ENCODE measurements at regions not wholly inside any gene's neighbourhood (a gene's known extent, or its start where the extent isn't known, plus 50 kb on each side); places are given as distances from the start of the nearest gene placed in this dataset.

DNA sequence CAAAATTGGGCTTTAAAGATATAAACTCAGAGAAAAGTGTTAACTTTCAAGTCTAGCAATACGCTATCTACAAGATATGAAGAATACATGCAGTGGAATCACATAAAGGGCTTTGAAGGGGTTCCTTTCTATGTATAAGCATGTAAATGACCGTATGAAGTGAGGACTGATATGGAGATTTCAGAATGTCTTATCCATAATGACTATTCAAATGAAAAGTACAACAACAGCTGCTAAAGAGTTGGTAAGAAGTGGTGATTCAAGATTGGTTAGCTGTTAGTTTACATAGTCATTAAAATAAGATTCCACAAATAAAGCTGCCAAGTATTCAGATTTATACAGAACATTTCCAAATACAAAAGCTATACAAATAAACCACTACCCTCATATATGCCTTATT, 153.4 kb upstream of the STARD13 start:
- no peak for DNase-seq (ENCODE audit: low read depth, low spot score)
- no peak for FAIRE-seq
- Histone ChIP-seq H3K4me1 (ENCODE audit: control insufficient read depth, insufficient read depth, low read length) (no peaks in the 10 kb centered on the region), H2AFZ (ENCODE audit: control insufficient read depth, low read depth, low read length) (no peak overlapping the region), H3K9ac (ENCODE audit: control insufficient read depth, insufficient read depth, low read length) (no peak overlapping the region), H4K20me1 (ENCODE audit: control insufficient read depth, insufficient read depth) (no peaks in the 10 kb centered on the region), H3K36me3 (ENCODE audit: control insufficient read depth in 2 of 2, insufficient read depth in 2 of 2, low read length in 1 of 2) (no peaks in the 10 kb centered on the region), H3K9me3 (replicated peaks; ENCODE audit: control insufficient read depth, insufficient read depth, low read length) (no peaks in the 10 kb centered on the region), H3K27me3 (replicated peaks in 1 of 2; ENCODE audit: control insufficient read depth in 2 of 2, insufficient read depth in 2 of 2, low read length in 1 of 2) (no peaks in the 10 kb centered on the region), H3K4me3 (no peak overlapping the region), H3K4me2 (ENCODE audit: control insufficient read depth, insufficient read depth) (no peak overlapping the region), H3K27ac (ENCODE audit: control insufficient read depth, insufficient read depth) (no peak overlapping the region), H3K79me2 (ENCODE audit: control insufficient read depth, insufficient read depth, low read length) (no peaks in the 10 kb centered on the region)
- TF ChIP-seq ZNF384 (IDR thresholded peaks at IDR 0.05; ENCODE audit: borderline replicate concordance, low read depth, low read length) (no peak), KDM1A (IDR thresholded peaks at IDR 0.05; ENCODE audit: borderline replicate concordance) (no peak), PKNOX1 (IDR thresholded peaks at IDR 0.05) (no peak), CEBPB (IDR thresholded peaks at IDR 0.05; ENCODE audit: borderline replicate concordance in 1 of 2, low read depth in 2 of 2, low read length in 2 of 2) (no peak), SMARCA5 (IDR thresholded peaks at IDR 0.05) (no peak)
- intact Hi-C loops (cut with micrococcal nuclease; ENCODE audit: unreplicated experiment) (no loop called here), in situ Hi-C loops (cut with MboI) (no loop called here)
- ATAC-seq = no peak
- ChIA-PET RAD21 (ENCODE audit: unreplicated experiment) (no interaction called here), POLR2A (no interaction called here), SMC1A (ENCODE audit: uncharacterized antibody, unreplicated experiment) (no interaction called here), CTCF (no interaction called here)
- BruUV-seq (replicated peaks) = no TSS peak
- 75% methylated on average over 2 of the region's 2 CpGs for WGBS (ENCODE audit: insufficient coverage, insufficient replicate concordance, low lambda C conversion rate, missing lambda C conversion rate)

DNA sequence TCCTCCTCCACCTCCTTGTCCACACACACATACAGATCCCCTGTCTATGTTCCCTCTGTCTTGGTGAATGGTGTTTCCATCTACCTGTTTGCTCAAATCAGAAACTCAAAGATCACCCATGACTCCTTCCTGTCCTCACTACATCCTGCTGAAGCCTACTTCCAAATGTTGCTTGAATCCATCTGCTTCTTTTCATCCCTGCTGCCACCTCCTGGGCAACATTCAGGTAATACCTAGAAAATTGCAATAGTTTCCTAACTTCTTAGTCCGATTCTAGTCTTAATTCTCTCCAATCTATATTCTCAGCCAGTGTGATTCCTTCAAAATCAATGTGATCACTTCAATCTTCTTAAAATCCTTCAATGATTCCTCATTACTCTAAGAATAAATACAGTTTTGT, 155.5 kb upstream of the STARD13 start:
- intact Hi-C loops (cut with micrococcal nuclease; ENCODE audit: unreplicated experiment) (no loop called here), in situ Hi-C loops (cut with MboI) (no loop called here)
- 86% methylated on average over 1 of the region's 1 CpG for WGBS (ENCODE audit: insufficient coverage, insufficient replicate concordance, low lambda C conversion rate, missing lambda C conversion rate)
- FAIRE-seq (peak; percentile 57), ATAC-seq (no peak), DNase-seq (ENCODE audit: low read depth, low spot score) (no peak)
- Histone ChIP-seq H3K9me3 (replicated peaks; ENCODE audit: control insufficient read depth, insufficient read depth, low read length) (no peaks in the 10 kb centered on the region), H3K27me3 (replicated peaks in 1 of 2; ENCODE audit: control insufficient read depth in 2 of 2, insufficient read depth in 2 of 2, low read length in 1 of 2) (no peaks in the 10 kb centered on the region), H4K20me1 (ENCODE audit: control insufficient read depth, insufficient read depth) (no peaks in the 10 kb centered on the region), H3K4me2 (ENCODE audit: control insufficient read depth, insufficient read depth) (no peak overlapping the region), H3K36me3 (ENCODE audit: control insufficient read depth in 2 of 2, insufficient read depth in 2 of 2, low read length in 1 of 2) (no peaks in the 10 kb centered on the region), H3K79me2 (ENCODE audit: control insufficient read depth, insufficient read depth, low read length) (no peaks in the 10 kb centered on the region), H3K4me3 (no peak overlapping the region), H3K9ac (ENCODE audit: control insufficient read depth, insufficient read depth, low read length) (no peak overlapping the region), H3K27ac (ENCODE audit: control insufficient read depth, insufficient read depth) (no peak overlapping the region), H2AFZ (ENCODE audit: control insufficient read depth, low read depth, low read length) (no peak overlapping the region), H3K4me1 (ENCODE audit: control insufficient read depth, insufficient read depth, low read length) (no peaks in the 10 kb centered on the region)
- no TSS peak for BruUV-seq (replicated peaks)
- TF ChIP-seq, protein P1, sequence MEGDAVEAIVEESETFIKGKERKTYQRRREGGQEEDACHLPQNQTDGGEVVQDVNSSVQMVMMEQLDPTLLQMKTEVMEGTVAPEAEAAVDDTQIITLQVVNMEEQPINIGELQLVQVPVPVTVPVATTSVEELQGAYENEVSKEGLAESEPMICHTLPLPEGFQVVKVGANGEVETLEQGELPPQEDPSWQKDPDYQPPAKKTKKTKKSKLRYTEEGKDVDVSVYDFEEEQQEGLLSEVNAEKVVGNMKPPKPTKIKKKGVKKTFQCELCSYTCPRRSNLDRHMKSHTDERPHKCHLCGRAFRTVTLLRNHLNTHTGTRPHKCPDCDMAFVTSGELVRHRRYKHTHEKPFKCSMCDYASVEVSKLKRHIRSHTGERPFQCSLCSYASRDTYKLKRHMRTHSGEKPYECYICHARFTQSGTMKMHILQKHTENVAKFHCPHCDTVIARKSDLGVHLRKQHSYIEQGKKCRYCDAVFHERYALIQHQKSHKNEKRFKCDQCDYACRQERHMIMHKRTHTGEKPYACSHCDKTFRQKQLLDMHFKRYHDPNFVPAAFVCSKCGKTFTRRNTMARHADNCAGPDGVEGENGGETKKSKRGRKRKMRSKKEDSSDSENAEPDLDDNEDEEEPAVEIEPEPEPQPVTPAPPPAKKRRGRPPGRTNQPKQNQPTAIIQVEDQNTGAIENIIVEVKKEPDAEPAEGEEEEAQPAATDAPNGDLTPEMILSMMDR (IDR thresholded peaks at IDR 0.05 in 2 of 3, conservative IDR thresholded peaks at IDR 0.05 in 1 of 3; ENCODE audit: control insufficient read depth in 2 of 3, extremely low read depth in 1 of 3, insufficient read depth in 1 of 3, low read depth in 3 of 3, low read length in 3 of 3) = 0 out of 6 replicates have a peak, but pooled peaks of 1 of the 3 experiments have one; percentile 10
- TF ChIP-seq CHD4 (IDR thresholded peaks at IDR 0.05) = no peak
- TF ChIP-seq, protein P2, sequence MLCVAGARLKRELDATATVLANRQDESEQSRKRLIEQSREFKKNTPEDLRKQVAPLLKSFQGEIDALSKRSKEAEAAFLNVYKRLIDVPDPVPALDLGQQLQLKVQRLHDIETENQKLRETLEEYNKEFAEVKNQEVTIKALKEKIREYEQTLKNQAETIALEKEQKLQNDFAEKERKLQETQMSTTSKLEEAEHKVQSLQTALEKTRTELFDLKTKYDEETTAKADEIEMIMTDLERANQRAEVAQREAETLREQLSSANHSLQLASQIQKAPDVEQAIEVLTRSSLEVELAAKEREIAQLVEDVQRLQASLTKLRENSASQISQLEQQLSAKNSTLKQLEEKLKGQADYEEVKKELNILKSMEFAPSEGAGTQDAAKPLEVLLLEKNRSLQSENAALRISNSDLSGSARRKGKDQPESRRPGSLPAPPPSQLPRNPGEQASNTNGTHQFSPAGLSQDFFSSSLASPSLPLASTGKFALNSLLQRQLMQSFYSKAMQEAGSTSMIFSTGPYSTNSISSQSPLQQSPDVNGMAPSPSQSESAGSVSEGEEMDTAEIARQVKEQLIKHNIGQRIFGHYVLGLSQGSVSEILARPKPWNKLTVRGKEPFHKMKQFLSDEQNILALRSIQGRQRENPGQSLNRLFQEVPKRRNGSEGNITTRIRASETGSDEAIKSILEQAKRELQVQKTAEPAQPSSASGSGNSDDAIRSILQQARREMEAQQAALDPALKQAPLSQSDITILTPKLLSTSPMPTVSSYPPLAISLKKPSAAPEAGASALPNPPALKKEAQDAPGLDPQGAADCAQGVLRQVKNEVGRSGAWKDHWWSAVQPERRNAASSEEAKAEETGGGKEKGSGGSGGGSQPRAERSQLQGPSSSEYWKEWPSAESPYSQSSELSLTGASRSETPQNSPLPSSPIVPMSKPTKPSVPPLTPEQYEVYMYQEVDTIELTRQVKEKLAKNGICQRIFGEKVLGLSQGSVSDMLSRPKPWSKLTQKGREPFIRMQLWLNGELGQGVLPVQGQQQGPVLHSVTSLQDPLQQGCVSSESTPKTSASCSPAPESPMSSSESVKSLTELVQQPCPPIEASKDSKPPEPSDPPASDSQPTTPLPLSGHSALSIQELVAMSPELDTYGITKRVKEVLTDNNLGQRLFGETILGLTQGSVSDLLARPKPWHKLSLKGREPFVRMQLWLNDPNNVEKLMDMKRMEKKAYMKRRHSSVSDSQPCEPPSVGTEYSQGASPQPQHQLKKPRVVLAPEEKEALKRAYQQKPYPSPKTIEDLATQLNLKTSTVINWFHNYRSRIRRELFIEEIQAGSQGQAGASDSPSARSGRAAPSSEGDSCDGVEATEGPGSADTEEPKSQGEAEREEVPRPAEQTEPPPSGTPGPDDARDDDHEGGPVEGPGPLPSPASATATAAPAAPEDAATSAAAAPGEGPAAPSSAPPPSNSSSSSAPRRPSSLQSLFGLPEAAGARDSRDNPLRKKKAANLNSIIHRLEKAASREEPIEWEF (IDR thresholded peaks at IDR 0.05; ENCODE audit: insufficient replicate concordance, low read depth, low read length) = no peak
- peak; percentile 39; the same call in 1 of the 2 replicates for TF ChIP-seq RAD21 (IDR thresholded peaks at IDR 0.05; ENCODE audit: insufficient read depth, low read depth, low read length)
- SMC1A ChIA-PET (ENCODE audit: uncharacterized antibody, unreplicated experiment) = no interaction called here
- POLR2A ChIA-PET = no interaction called here
- RAD21 ChIA-PET (ENCODE audit: unreplicated experiment) = no interaction called here
- CTCF ChIA-PET = no interaction called here

Measured in GM12878 (cell line).